Activated CD4-positive, alpha-beta T cell treated with anti-CD3 and anti-CD28 coated beads, Interleukin-2, amount 50 U/mL, for 1 hour (primary cell): ENCODE measurements at regions not wholly inside any gene's neighbourhood (a gene's known extent, or its start where the extent isn't known, plus 50 kb on each side); places are given as distances from the start of the nearest gene placed in this dataset.
A peak's percentile ranks its signal among the peaks of the same experiment; 100 is the strongest.
"Not testable (repeated sequence)": the region's sequence is repeated elsewhere in the genome, so short reads cannot be mapped to it uniquely, and the experiment has no call there.

Experiments used
- DNase-seq: peaks from one replicate; pipeline ENCODE4 v3.0.0-alpha.2; 2020

- no peak for DNase-seq
Observed at GRCh38 chr6:167690931-167691330, 135.8 kb upstream of the AFDN start.

- DNase-seq: no peak
Observed at GRCh38 chr6:167691533-167692312, 135.0 kb upstream of the AFDN start.

- not testable (repeated sequence) for DNase-seq
Observed at GRCh38 chr6:167693478-167693877, 133.2 kb upstream of the AFDN start.

GRCh38 chr6:167695831-167696230 is 130.9 kb upstream of the AFDN start:
- no peak for DNase-seq

GRCh38 chr6:167696296-167696695 is 130.4 kb upstream of the AFDN start:
- DNase-seq: no peak

- DNase-seq: no peak
Observed at GRCh38 chr6:167697316-167697715, 129.4 kb upstream of the AFDN start.

- DNase-seq: no peak
Observed at GRCh38 chr6:167698540-167698939, 128.2 kb upstream of the AFDN start.

- peak; percentile 25 for DNase-seq
Observed at GRCh38 chr6:167699141-167699931, 127.4 kb upstream of the AFDN start.

GRCh38 chr6:167700199-167700598 is 126.5 kb upstream of the AFDN start:
- DNase-seq: no peak

GRCh38 chr6:167701010-167701409 is 125.7 kb upstream of the AFDN start:
- DNase-seq: no peak

- no peak for DNase-seq
Observed at GRCh38 chr6:167702241-167702827, 124.4 kb upstream of the AFDN start.

- no peak for DNase-seq
Observed at GRCh38 chr6:167703347-167703746, 123.4 kb upstream of the AFDN start.

GRCh38 chr6:167703781-167704180 is 122.9 kb upstream of the AFDN start:
- DNase-seq: no peak

- DNase-seq: no peak
Observed at GRCh38 chr6:167704396-167704901, 122.3 kb upstream of the AFDN start.

- no peak for DNase-seq
Observed at GRCh38 chr6:167705211-167705750, 121.4 kb upstream of the AFDN start.

GRCh38 chr6:167706313-167707109 is 120.2 kb upstream of the AFDN start:
- peak; percentile 58 for DNase-seq

- no peak for DNase-seq
Observed at GRCh38 chr6:167707686-167708500, 118.8 kb upstream of the AFDN start.

GRCh38 chr6:167708501-167709094 is 118.1 kb upstream of the AFDN start:
- no peak for DNase-seq

GRCh38 chr6:167709196-167709595 is 117.5 kb upstream of the AFDN start:
- DNase-seq: no peak

GRCh38 chr6:167709776-167710336 is 116.9 kb upstream of the AFDN start:
- not testable (repeated sequence) for DNase-seq
